NT2/D1 (cell line): ENCODE measurements at regions not wholly inside any gene's neighbourhood (a gene's known extent, or its start where the extent isn't known, plus 50 kb on each side); places are given as distances from the start of the nearest gene placed in this dataset.

Source experiments
- SUZ12 ChIP-seq: IDR thresholded peaks from 2 replicates; pipeline ENCODE4 v1.6.1; 2011; ENCODE audit not compliant: insufficient read length, insufficient read depth; ENCODE audit errors: extremely low read depth
- YY1 ChIP-seq: IDR thresholded peaks from 2 replicates; pipeline ENCODE4 v1.6.1; 2011; ENCODE audit not compliant: insufficient read length, insufficient read depth
- ZNF274 ChIP-seq: IDR thresholded peaks from 2 replicates; pipeline ENCODE4 v1.6.1; 2011; ENCODE audit warnings: mild to moderate bottlenecking, low read depth, low read length

- TF ChIP-seq YY1 (no peak), SUZ12 (no peak), ZNF274 (no peak)
Observed at GRCh38 chr2:455015-455705, 167.3 kb upstream of the ALKAL2 start.
